ENCODE measurements at regions not wholly inside any gene's neighbourhood (a gene's known extent, or its start where the extent isn't known, plus 50 kb on each side); places are given as distances from the start of the nearest gene placed in this dataset.

GRCh38 chr7:13159003-13159402 lies 471.6 kb downstream of the ARL4A start:
- no peak overlapping the region for H3K27ac Mint-ChIP-seq
- no peak for DNase-seq
- no peaks in the 10 kb centered on the region for H3K36me3 Mint-ChIP-seq
- H3K4me3 Mint-ChIP-seq = no peak overlapping the region
- no peaks in the 10 kb centered on the region for H3K9me3 Mint-ChIP-seq
- H3K4me1 Mint-ChIP-seq = peaks cover 1% of the 10 kb centered on the region
- peaks cover 10% of the 10 kb centered on the region for H3K27me3 Mint-ChIP-seq

DNA sequence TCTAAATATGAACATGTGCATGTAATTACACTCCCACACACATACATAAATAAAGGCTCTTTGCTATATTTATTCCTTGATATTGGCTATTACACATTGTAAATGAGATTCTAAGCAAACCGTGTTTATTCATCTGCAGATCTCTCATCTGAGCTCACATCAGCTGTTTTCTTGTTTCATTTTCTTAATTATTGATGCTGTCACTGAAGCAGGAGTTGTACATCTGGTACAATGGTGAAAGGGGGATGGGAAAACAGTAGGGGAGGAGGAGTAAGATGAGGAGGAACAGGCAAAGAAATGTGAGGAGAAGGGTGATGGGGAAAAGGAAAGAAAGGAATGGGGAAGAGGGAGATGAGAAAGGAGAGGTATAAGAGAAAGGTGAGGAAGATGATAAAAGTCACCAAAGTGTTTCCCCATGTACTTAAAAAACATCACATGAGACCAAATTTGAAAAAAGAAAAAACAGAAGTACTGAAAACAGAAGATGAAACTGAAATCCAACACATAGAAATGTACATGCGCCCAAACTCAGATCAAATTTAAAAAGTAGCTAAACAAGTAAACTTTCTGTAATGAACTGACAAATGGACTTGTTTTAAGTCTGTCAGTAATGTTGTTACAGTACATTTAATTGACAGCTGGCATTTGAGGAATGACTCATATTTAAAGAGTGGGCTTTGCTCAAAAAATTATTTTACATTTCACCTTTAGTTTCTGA lies 472.2 kb downstream of the ARL4A start:
- no peak for DNase-seq
- Mint-ChIP-seq H3K4me1 (peaks cover 1% of the 10 kb centered on the region), H3K4me3 (no peak overlapping the region), H3K9me3 (no peaks in the 10 kb centered on the region), H3K27ac (no peak overlapping the region), H3K27me3 (peaks cover 15% of the 10 kb centered on the region), H3K36me3 (no peaks in the 10 kb centered on the region)

DNA sequence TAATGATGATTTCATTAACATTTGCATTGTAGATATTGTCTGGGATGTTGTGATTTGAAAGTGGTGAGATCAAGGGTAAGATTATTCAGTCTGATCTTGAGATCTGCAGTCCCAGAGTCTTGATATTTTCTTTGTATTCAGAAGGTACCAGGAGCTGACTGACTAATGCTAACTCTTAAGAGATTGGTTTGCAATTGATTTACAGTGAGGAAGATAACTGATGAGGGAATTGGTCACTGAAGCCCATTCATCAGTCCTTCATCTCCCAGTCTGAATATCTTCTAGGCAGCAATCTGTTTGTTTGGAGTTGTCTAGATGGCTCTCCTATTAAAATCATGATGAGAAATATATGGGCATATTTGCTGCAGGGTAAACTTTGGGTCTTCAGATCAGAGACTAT lies 473.7 kb downstream of the ARL4A start:
- no peak overlapping the region for H3K27ac Mint-ChIP-seq
- H3K36me3 Mint-ChIP-seq = no peaks in the 10 kb centered on the region
- peaks cover 1% of the 10 kb centered on the region for H3K4me1 Mint-ChIP-seq
- no peaks in the 10 kb centered on the region for H3K9me3 Mint-ChIP-seq
- H3K4me3 Mint-ChIP-seq = no peak overlapping the region
- no peak for DNase-seq
- H3K27me3 Mint-ChIP-seq = peaks cover 29% of the 10 kb centered on the region

DNA sequence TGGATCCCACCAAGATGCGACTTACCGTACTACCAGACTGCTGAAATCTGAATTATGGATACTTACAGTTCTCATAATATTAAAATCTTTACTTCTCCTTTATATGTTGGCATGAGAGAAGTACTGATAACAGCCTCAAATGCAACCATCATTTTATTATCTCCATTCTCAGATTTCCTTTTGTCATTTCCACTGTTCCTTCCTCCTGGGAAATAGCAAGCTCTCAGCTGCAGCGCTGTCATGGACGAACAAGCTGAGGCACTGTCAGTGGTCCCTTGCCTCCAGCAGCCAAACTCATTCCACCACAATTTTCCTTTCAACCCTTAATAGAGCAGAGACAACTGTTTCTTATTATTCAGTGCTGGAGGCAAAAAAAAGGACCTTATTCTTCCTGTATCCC lies 478.4 kb downstream of the ARL4A start:
- H3K4me1 Mint-ChIP-seq = no peaks in the 10 kb centered on the region

GRCh38 chr7:13166801-13167200 lies 479.4 kb downstream of the ARL4A start:
- H3K4me3 Mint-ChIP-seq = no peak overlapping the region
- H3K9me3 Mint-ChIP-seq = no peaks in the 10 kb centered on the region
- peaks cover 26% of the 10 kb centered on the region for H3K27me3 Mint-ChIP-seq
- H3K36me3 Mint-ChIP-seq = no peaks in the 10 kb centered on the region
- DNase-seq = no peak
- no peaks in the 10 kb centered on the region for H3K4me1 Mint-ChIP-seq
- no peak overlapping the region for H3K27ac Mint-ChIP-seq

More for the DNA sequence above, 478.4 kb downstream of the ARL4A start:
- H3K9me3 Mint-ChIP-seq = no peaks in the 10 kb centered on the region
- no peaks in the 10 kb centered on the region for H3K36me3 Mint-ChIP-seq
- peaks cover 26% of the 10 kb centered on the region for H3K27me3 Mint-ChIP-seq
- H3K4me3 Mint-ChIP-seq = no peak overlapping the region
- H3K27ac Mint-ChIP-seq = no peak overlapping the region
- no peak for DNase-seq

DNA sequence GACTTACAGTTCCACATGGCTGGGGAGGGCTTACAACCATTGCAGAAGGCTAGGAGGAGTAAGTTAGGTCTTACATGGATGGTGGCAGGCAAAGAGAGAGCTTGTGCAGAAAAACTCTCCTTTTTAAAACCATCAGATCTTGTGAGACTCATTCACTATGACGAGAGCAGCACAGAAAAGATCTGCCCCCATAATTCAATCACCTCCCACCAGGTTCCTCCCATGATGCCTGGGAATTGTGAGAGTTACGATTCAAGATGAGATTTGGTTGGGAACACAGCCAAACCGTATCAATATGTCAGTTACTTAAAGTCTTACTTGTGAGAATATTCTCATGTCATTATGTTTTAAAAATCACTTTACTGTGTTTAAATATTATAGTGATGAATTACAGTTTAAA lies 481.9 kb downstream of the ARL4A start:
- Mint-ChIP-seq H3K36me3 (no peaks in the 10 kb centered on the region), H3K4me3 (no peak overlapping the region), H3K27ac (no peak overlapping the region), H3K4me1 (no peaks in the 10 kb centered on the region), H3K27me3 (peaks cover 27% of the 10 kb centered on the region), H3K9me3 (no peaks in the 10 kb centered on the region)
- no peak for DNase-seq

GRCh38 chr7:13174991-13175390 lies 487.6 kb downstream of the ARL4A start:
- no peaks in the 10 kb centered on the region for H3K4me1 Mint-ChIP-seq
- H3K9me3 Mint-ChIP-seq = no peaks in the 10 kb centered on the region
- H3K27ac Mint-ChIP-seq = no peak overlapping the region
- no peak for DNase-seq
- H3K4me3 Mint-ChIP-seq = no peak overlapping the region
- no peaks in the 10 kb centered on the region for H3K36me3 Mint-ChIP-seq
- H3K27me3 Mint-ChIP-seq = peaks cover 7% of the 10 kb centered on the region

DNA sequence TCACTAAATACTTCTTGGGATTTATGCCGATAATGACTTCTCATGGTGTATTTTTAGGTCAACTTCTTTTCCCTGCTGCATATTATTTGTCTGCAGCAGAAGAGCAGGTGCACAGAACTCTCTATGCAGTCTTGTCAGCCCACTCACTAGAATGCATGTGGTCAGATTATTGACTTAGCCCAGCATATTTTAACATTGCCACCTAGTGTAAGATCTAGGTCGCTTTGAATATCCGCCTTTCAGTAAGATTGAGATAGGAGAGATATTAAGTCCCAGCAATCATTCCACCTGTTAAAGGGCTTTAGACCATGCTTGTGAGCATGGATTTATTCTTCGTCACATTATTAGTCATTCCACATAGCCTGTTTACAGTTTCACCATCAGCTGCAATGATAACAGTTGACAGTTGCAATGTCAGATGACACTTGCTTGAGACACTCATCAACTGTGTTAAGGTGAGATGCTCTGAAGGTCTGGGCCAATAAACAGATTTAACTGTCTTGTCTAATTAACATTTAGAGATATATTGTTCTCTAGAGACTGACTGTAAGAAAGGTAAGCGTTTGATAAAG lies 491.7 kb downstream of the ARL4A start:
- DNase-seq = no peak
- H3K27me3 Mint-ChIP-seq = no peaks in the 10 kb centered on the region
- no peaks in the 10 kb centered on the region for H3K4me1 Mint-ChIP-seq
- H3K9me3 Mint-ChIP-seq = no peaks in the 10 kb centered on the region
- no peak overlapping the region for H3K4me3 Mint-ChIP-seq
- H3K36me3 Mint-ChIP-seq = no peaks in the 10 kb centered on the region
- no peak overlapping the region for H3K27ac Mint-ChIP-seq

DNA sequence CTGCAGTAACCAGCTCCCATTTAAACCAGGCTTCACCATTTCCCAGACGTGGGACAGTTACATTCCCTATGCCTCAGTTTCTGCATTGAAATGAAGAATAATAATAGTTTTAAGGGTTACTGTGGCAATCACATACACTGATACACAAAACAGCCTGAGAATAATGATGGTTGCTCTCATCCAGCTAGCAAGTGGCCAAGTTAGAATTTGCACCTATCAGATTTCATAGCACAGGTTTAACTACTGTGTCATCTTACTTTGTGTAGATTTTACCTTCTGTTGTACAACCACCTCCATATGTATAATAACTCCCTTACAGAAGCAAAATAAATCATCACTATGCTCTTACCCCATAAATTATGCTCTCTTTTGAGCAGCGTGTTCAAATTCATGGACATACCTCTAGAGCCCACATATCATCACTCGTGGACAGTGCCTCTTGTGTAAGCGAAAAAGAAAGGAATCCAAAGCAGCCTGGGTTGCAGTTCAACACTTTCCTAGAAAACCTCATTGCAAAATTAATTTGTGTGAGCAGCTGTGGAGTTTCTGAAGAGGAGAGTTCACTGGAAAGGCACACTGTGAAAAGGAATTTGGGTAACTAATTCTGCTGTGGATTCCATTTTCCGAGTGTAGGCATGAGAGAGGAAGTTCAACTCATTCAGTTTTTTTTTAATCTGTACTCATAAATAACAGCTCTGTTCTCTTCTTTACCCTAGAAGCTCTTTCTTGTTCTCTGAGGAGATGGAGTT lies 492.5 kb downstream of the ARL4A start:
- H3K9me3 Mint-ChIP-seq = no peaks in the 10 kb centered on the region
- no peak for DNase-seq
- no peaks in the 10 kb centered on the region for H3K36me3 Mint-ChIP-seq
- H3K27ac Mint-ChIP-seq = no peak overlapping the region
- no peaks in the 10 kb centered on the region for H3K27me3 Mint-ChIP-seq
- no peak overlapping the region for H3K4me3 Mint-ChIP-seq
- no peaks in the 10 kb centered on the region for H3K4me1 Mint-ChIP-seq

GRCh38 chr7:13181216-13181615 lies 493.8 kb downstream of the ARL4A start:
- Mint-ChIP-seq H3K4me1 (no peaks in the 10 kb centered on the region), H3K36me3 (no peaks in the 10 kb centered on the region), H3K27ac (no peak overlapping the region), H3K4me3 (no peak overlapping the region), H3K27me3 (no peaks in the 10 kb centered on the region), H3K9me3 (no peaks in the 10 kb centered on the region)
- no peak for DNase-seq

- Mint-ChIP-seq H3K27ac (no peak overlapping the region), H3K36me3 (no peaks in the 10 kb centered on the region), H3K4me1 (no peaks in the 10 kb centered on the region), H3K9me3 (no peaks in the 10 kb centered on the region), H3K4me3 (no peak overlapping the region), H3K27me3 (no peaks in the 10 kb centered on the region)
- no peak for DNase-seq
Observed at GRCh38 chr7:13185139-13185538, 497.7 kb downstream of the ARL4A start.

GRCh38 chr7:13188236-13188805 lies 500.9 kb downstream of the ARL4A start:
- Mint-ChIP-seq H3K4me1 (no peaks in the 10 kb centered on the region), H3K9me3 (no peaks in the 10 kb centered on the region), H3K27ac (no peak overlapping the region), H3K4me3 (no peak overlapping the region), H3K27me3 (peaks cover 3% of the 10 kb centered on the region), H3K36me3 (no peaks in the 10 kb centered on the region)
- no peak for DNase-seq

DNA sequence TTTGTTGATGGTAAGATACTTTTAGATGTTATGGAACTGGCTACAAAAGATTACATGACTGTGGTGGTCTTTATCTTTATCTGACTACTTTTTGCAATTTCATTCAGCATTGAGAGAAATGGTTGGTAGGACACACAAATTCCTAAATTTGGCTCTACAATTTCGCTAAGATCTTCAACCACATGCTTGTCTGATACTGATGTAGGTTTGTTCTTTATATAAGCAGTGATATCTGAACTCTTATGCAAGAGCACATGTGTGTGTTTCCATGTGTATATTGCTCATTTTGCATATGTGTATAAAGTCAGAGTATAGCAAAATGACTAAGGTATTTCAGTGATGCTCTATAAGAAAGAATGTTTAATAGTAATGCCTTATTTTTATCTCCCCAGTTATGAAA lies 501.5 kb downstream of the ARL4A start:
- H3K4me3 Mint-ChIP-seq = no peak overlapping the region
- H3K9me3 Mint-ChIP-seq = no peaks in the 10 kb centered on the region
- H3K36me3 Mint-ChIP-seq = no peaks in the 10 kb centered on the region
- no peak for DNase-seq
- H3K4me1 Mint-ChIP-seq = no peaks in the 10 kb centered on the region
- no peak overlapping the region for H3K27ac Mint-ChIP-seq
- peaks cover 3% of the 10 kb centered on the region for H3K27me3 Mint-ChIP-seq

- no peaks in the 10 kb centered on the region for H3K9me3 Mint-ChIP-seq
- peaks cover 3% of the 10 kb centered on the region for H3K27me3 Mint-ChIP-seq
- no peaks in the 10 kb centered on the region for H3K36me3 Mint-ChIP-seq
- H3K27ac Mint-ChIP-seq = no peak overlapping the region
- DNase-seq = no peak
- no peak overlapping the region for H3K4me3 Mint-ChIP-seq
- H3K4me1 Mint-ChIP-seq = no peaks in the 10 kb centered on the region
Observed at GRCh38 chr7:13189668-13190067, 502.2 kb downstream of the ARL4A start.

GRCh38 chr7:13197501-13197900 lies 510.1 kb downstream of the ARL4A start:
- no peak for DNase-seq
- Mint-ChIP-seq H3K4me1 (no peaks in the 10 kb centered on the region), H3K9me3 (no peaks in the 10 kb centered on the region), H3K27ac (no peak overlapping the region), H3K4me3 (no peak overlapping the region), H3K27me3 (peaks cover 3% of the 10 kb centered on the region), H3K36me3 (no peaks in the 10 kb centered on the region)

All from activated naive CD8-positive, alpha-beta T cell treated with anti-CD3 and anti-CD28 coated beads for 36 hours (primary cell).